GM13976 (cell line): ENCODE measurements at regions not wholly inside any gene's neighbourhood (a gene's known extent, or its start where the extent isn't known, plus 50 kb on each side); places are given as distances from the start of the nearest gene placed in this dataset.
"Not testable (repeated sequence)": the region's sequence is repeated elsewhere in the genome, so short reads cannot be mapped to it uniquely, and the experiment has no call there.

ENCODE experiments used
- DNase-seq: peaks from one replicate; pipeline ENCODE4 v3.0.0; 2012; ENCODE audit warnings: low spot score
- in situ Hi-C: fragments of 300-500 bp; cut with MboI; formaldehyde crosslinking; loops from one replicate; pipeline ENCODE4 v1.12.0; 2022; ENCODE audit warnings: low sequenced_read_pairs, mixed read lengths, inconsistent platforms; ENCODE audit not compliant: unreplicated experiment
- TF ChIP-seq, protein P1 (sequence below): IDR thresholded peaks from 2 replicates; pipeline ENCODE4 v1.5.1; 2012; ENCODE audit warnings: borderline replicate concordance, mild to moderate bottlenecking; ENCODE audit not compliant: insufficient read depth; ENCODE audit errors: extremely low read depth, missing control alignments, control extremely low read depth

DNA sequence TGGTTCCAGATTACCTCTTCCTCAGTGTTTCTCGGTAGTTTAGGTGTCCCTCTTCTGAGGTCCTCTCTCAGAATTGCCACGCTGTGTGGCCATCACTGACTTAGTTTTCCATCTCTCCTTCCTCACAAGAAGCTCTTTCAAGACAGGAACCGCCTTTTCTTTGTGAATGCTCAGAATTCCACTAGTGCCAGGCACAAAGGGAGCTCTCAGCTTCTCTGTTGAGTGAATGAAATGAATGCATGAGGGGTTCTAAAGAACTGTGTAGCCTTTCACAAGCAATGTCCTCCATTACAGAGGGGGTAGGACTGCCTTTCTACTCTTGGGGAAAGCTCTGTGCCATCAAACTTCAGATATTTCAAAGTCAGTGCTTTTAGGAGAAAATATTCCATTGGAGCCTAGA lies 546.8 kb downstream of the RWDD3 start:
- DNase-seq: no peak
- in situ Hi-C loops: no loop called here

DNA sequence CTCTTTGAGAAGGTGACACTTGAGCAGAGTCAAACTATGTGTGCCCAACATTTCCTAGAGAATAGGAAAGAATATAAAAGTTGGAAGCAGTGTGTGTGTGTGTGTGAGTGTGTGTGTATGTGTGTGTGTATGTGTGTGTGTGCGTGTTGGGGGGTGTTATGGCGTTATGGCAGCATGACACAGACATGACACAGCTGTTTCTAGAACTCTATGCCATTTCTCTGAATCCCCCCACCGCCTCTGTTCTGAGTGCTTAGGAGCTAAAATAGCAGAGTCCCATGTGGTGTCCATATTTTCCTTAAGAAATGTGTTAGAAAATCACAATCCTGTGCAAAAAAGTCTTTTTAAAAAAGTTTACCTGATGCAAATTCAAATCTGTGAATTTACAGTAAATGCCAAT lies 556.1 kb downstream of the RWDD3 start:
- no peak for DNase-seq
- in situ Hi-C loops: no loop called here

More for the DNA sequence above, 546.8 kb downstream of the RWDD3 start:
- TF ChIP-seq, protein P1, sequence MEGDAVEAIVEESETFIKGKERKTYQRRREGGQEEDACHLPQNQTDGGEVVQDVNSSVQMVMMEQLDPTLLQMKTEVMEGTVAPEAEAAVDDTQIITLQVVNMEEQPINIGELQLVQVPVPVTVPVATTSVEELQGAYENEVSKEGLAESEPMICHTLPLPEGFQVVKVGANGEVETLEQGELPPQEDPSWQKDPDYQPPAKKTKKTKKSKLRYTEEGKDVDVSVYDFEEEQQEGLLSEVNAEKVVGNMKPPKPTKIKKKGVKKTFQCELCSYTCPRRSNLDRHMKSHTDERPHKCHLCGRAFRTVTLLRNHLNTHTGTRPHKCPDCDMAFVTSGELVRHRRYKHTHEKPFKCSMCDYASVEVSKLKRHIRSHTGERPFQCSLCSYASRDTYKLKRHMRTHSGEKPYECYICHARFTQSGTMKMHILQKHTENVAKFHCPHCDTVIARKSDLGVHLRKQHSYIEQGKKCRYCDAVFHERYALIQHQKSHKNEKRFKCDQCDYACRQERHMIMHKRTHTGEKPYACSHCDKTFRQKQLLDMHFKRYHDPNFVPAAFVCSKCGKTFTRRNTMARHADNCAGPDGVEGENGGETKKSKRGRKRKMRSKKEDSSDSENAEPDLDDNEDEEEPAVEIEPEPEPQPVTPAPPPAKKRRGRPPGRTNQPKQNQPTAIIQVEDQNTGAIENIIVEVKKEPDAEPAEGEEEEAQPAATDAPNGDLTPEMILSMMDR: no peak

GRCh38 chr1:95793893-95794292 lies 559.9 kb downstream of the RWDD3 start:
- TF ChIP-seq, protein P1: no peak
- DNase-seq: no peak
- in situ Hi-C loops: no loop called here

More for the DNA sequence above, 556.1 kb downstream of the RWDD3 start:
- TF ChIP-seq, protein P1: no peak

DNA sequence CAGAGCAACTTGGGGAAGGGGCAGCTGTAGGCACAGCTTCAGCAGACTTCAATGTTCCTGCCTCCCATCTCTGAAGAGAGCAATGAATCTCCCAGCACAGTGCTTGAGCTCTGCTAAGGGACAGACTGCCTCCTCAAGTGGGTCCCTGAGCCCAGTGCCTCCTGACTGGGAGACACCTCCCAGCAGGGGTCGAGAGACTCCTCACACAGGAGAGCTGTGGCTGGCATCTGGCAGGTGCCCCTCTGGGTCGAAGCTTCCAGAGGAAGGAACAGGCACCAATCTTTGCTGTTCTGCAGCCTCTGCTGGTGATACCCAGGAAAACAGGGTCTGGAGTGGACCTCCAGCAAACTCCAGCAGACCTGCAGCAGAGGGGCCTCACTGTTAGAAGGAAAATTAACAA lies 563.8 kb downstream of the RWDD3 start:
- DNase-seq, in situ Hi-C loops: not testable (repeated sequence)

- DNase-seq: no peak
- TF ChIP-seq, protein P1: no peak
- in situ Hi-C loops: no loop called here
These were observed 572.2 kb downstream of the RWDD3 start for GRCh38 chr1:95806171-95806570.

DNA sequence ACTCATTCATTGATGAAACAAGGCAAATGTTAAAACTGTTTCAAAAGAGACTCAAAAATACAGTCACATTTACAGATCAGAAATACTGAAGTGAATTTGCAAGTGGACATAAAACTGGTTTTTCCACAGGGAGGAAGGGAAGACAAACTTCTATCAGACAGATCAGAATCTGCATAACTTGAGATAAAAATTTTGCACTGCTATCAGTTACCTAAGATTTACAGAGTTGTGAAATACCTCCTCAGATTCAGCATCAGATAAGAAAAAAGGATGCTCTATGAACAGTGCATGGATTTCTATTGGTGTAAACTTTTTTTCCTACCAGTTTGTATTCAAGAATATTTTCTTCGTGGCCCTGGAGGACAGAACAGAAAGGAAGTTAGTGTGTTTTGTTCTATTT lies 575.4 kb downstream of the RWDD3 start:
- DNase-seq: no peak
- in situ Hi-C loops: no loop called here
- TF ChIP-seq, protein P1: no peak

DNA sequence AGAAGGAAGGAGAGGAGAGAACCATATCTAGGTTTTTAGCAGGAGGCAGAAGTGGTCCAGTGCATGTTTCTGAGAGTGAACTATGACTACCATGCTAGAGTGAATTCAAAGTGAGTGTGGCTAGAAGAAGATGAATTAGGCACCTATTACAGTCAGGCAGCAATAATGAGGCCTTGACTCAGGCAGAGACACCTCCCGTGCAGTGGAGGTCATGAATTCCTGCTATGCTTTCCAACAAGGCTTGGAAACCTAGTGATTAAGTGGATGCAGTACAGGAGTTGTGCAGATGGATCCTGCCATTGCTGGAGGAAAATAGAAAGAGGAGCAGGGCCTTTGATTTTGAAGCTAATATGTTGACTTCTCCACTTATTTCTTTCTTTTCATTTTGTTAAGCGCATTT lies 581.5 kb downstream of the RWDD3 start:
- no peak for DNase-seq
- TF ChIP-seq, protein P1: no peak
- in situ Hi-C loops: no loop called here
